ENCODE measurements at regions not wholly inside any gene's neighbourhood (a gene's known extent, or its start where the extent isn't known, plus 50 kb on each side); places are given as distances from the start of the nearest gene placed in this dataset.

DNA sequence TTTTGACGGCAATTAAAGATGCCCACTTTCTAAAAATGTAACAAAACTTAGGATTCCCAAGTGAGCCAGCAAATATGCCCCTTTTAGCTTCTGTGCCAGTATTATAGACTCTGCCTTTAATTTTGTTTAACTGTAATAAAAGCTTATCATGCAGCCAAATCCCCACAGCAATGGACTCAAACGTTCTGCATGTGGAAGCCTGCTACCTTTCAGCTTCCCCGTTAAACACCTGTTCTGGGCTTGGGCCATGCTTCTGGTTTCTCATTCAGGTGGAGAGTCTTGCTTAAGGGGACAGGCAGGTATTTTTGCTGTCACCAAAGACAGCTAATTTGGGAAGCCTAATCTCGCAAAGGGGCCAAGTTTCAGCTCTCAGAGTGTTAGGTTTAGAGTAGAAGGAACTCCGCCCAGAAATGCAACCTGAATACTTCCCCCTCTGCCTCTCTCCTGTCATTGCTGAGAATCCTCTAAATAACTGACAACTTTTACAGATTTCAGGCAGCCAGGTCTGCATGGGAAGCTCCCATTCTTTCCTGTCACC, 399.4 kb upstream of the ATP11B start:
- no peak for DNase-seq (ENCODE audit: low spot score)
- H3K27me3 ChIP-seq (ENCODE audit: insufficient read depth, poor library complexity, severe bottlenecking) = no peaks in the 10 kb centered on the region
- no peak overlapping the region for H3K4me3 ChIP-seq (ENCODE audit: severe bottlenecking)
- H3K9me3 ChIP-seq (ENCODE audit: severe bottlenecking) = no peaks in the 10 kb centered on the region
- H3K36me3 ChIP-seq (ENCODE audit: low read depth) = no peaks in the 10 kb centered on the region
- no peak overlapping the region for H3K27ac ChIP-seq (ENCODE audit: poor library complexity, severe bottlenecking)
- TF ChIP-seq, protein P1, sequence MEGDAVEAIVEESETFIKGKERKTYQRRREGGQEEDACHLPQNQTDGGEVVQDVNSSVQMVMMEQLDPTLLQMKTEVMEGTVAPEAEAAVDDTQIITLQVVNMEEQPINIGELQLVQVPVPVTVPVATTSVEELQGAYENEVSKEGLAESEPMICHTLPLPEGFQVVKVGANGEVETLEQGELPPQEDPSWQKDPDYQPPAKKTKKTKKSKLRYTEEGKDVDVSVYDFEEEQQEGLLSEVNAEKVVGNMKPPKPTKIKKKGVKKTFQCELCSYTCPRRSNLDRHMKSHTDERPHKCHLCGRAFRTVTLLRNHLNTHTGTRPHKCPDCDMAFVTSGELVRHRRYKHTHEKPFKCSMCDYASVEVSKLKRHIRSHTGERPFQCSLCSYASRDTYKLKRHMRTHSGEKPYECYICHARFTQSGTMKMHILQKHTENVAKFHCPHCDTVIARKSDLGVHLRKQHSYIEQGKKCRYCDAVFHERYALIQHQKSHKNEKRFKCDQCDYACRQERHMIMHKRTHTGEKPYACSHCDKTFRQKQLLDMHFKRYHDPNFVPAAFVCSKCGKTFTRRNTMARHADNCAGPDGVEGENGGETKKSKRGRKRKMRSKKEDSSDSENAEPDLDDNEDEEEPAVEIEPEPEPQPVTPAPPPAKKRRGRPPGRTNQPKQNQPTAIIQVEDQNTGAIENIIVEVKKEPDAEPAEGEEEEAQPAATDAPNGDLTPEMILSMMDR (IDR thresholded peaks at IDR 0.05; ENCODE audit: poor library complexity, severe bottlenecking) = no peak
- ATAC-seq (ENCODE audit: low read depth) = no peak
- peaks cover 12% of the 10 kb centered on the region for H3K4me1 ChIP-seq (ENCODE audit: insufficient read depth, poor library complexity, severe bottlenecking)

DNA sequence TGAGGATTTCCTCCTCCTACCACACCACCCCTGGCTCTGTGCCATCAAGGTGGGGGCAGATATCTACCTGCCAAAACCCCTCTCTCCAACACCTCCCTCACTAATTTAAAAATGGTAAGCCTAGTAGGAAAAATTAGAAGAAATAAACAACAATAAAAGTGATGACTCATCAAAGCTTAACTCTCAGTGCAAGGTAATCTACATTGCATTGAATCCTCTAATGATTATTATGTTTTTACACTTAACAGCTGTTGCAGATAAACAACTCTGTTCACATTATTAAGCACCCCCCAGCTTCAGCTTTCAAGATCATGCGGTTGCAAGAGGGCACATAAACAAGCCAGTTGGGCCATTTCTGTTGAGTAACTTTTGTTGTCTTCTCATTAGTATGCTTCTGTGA, 396.1 kb upstream of the ATP11B start:
- TF ChIP-seq, protein P1 (IDR thresholded peaks at IDR 0.05; ENCODE audit: poor library complexity, severe bottlenecking) = no peak
- Histone ChIP-seq H3K27me3 (ENCODE audit: insufficient read depth, poor library complexity, severe bottlenecking) (no peaks in the 10 kb centered on the region), H3K27ac (ENCODE audit: poor library complexity, severe bottlenecking) (no peak overlapping the region), H3K36me3 (ENCODE audit: low read depth) (no peaks in the 10 kb centered on the region), H3K4me3 (ENCODE audit: severe bottlenecking) (no peak overlapping the region), H3K4me1 (ENCODE audit: insufficient read depth, poor library complexity, severe bottlenecking) (no peaks in the 10 kb centered on the region), H3K9me3 (ENCODE audit: severe bottlenecking) (no peaks in the 10 kb centered on the region)
- DNase-seq (ENCODE audit: low spot score) = no peak
- ATAC-seq (ENCODE audit: low read depth) = no peak

DNA sequence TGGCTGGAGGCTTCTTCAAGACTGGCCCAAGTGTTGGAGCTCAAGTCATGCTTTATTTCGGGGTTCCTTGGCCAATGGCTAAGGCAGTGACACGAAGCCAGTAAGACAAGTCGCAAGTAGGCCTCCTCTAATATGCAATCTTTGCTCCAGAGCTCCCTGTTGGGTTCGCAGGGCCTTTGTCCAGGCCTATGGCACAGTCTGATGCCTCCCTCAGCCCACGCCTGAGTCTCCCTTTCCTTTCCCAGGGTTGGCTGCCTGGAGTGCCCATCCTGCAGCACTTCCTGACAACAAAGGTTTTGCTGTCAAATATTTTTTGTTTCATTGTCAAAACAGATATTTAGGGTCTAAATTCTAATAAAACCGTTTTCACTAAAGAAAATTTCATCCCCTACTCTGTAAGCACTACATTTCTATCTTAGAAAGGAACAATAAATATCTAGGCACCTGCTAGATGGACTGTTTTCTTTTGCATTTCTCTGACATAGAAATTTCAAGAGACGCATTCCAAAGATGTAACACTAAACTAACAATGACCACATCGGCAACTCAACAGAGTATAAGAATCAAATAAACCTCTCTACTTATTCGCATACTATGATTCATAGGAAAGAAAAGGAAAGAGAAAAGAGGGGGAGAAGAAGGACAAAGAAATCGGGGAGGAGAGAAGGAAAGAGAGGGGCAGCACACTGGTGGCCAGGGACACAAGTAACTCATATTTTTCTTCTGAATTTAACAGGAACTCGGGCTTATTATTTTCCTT, 393.1 kb upstream of the ATP11B start:
- no peak overlapping the region for H3K27ac ChIP-seq (ENCODE audit: poor library complexity, severe bottlenecking)
- H3K9me3 ChIP-seq (ENCODE audit: severe bottlenecking) = no peaks in the 10 kb centered on the region
- H3K4me3 ChIP-seq (ENCODE audit: severe bottlenecking) = no peak overlapping the region
- H3K36me3 ChIP-seq (ENCODE audit: low read depth) = no peaks in the 10 kb centered on the region
- H3K4me1 ChIP-seq (ENCODE audit: insufficient read depth, poor library complexity, severe bottlenecking) = no peaks in the 10 kb centered on the region
- no peaks in the 10 kb centered on the region for H3K27me3 ChIP-seq (ENCODE audit: insufficient read depth, poor library complexity, severe bottlenecking)
- ATAC-seq (ENCODE audit: low read depth) = no peak
- DNase-seq (ENCODE audit: low spot score) = no peak
- TF ChIP-seq, protein P1 (IDR thresholded peaks at IDR 0.05; ENCODE audit: poor library complexity, severe bottlenecking) = no peak

DNA sequence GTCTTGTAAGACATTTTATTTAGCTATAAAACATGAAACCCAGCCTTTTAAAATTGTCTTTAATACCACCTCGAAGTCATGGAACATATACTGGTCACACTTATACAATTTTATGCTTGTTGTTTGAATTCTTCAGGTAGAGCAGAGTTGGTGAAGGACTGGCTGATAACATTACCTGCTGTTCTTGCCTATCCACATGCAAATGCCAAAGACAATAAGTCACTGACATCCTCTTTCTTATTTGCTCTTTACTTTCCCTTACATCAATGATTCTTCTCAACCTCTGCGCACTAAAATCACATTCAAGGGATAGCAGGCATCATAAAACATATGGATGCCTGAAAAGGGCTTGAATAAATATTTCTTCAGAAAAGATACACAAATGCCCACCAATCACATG, 392.5 kb upstream of the ATP11B start:
- Histone ChIP-seq H3K9me3 (ENCODE audit: severe bottlenecking) (no peaks in the 10 kb centered on the region), H3K36me3 (ENCODE audit: low read depth) (no peaks in the 10 kb centered on the region), H3K4me1 (ENCODE audit: insufficient read depth, poor library complexity, severe bottlenecking) (no peaks in the 10 kb centered on the region), H3K27ac (ENCODE audit: poor library complexity, severe bottlenecking) (no peak overlapping the region), H3K27me3 (ENCODE audit: insufficient read depth, poor library complexity, severe bottlenecking) (no peaks in the 10 kb centered on the region), H3K4me3 (ENCODE audit: severe bottlenecking) (no peak overlapping the region)
- ATAC-seq (ENCODE audit: low read depth) = no peak
- no peak for DNase-seq (ENCODE audit: low spot score)
- TF ChIP-seq, protein P1 (IDR thresholded peaks at IDR 0.05; ENCODE audit: poor library complexity, severe bottlenecking) = no peak

DNA sequence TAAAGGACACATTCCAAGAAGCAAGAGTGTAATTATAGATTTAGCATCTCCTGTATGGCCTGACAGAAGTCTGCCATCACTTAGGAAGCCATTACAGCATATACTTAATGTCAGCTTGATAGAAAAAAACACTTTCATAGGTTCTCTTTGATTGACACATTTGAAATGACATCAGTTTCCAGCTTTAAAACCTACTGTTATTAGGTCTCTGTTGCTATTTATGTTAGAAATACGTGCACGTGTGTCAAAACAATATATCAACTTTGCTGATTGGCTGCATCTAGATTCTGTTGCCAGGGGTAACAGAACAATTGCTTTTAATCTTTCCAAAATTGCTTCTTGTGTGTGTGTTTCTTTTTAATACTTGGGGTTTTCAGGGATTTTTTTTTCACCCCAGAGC, 389.3 kb upstream of the ATP11B start:
- Histone ChIP-seq H3K36me3 (ENCODE audit: low read depth) (no peaks in the 10 kb centered on the region), H3K4me3 (ENCODE audit: severe bottlenecking) (no peak overlapping the region), H3K9me3 (ENCODE audit: severe bottlenecking) (no peaks in the 10 kb centered on the region), H3K27me3 (ENCODE audit: insufficient read depth, poor library complexity, severe bottlenecking) (no peaks in the 10 kb centered on the region), H3K4me1 (ENCODE audit: insufficient read depth, poor library complexity, severe bottlenecking) (no peaks in the 10 kb centered on the region), H3K27ac (ENCODE audit: poor library complexity, severe bottlenecking) (no peak overlapping the region)
- TF ChIP-seq, protein P1 (IDR thresholded peaks at IDR 0.05; ENCODE audit: poor library complexity, severe bottlenecking) = no peak
- DNase-seq (ENCODE audit: low spot score) = no peak
- no peak for ATAC-seq (ENCODE audit: low read depth)

Data from RWPE2 (cell line).